ENCODE measurements at regions not wholly inside any gene's neighbourhood (a gene's known extent, or its start where the extent isn't known, plus 50 kb on each side); places are given as distances from the start of the nearest gene placed in this dataset.

DNA sequence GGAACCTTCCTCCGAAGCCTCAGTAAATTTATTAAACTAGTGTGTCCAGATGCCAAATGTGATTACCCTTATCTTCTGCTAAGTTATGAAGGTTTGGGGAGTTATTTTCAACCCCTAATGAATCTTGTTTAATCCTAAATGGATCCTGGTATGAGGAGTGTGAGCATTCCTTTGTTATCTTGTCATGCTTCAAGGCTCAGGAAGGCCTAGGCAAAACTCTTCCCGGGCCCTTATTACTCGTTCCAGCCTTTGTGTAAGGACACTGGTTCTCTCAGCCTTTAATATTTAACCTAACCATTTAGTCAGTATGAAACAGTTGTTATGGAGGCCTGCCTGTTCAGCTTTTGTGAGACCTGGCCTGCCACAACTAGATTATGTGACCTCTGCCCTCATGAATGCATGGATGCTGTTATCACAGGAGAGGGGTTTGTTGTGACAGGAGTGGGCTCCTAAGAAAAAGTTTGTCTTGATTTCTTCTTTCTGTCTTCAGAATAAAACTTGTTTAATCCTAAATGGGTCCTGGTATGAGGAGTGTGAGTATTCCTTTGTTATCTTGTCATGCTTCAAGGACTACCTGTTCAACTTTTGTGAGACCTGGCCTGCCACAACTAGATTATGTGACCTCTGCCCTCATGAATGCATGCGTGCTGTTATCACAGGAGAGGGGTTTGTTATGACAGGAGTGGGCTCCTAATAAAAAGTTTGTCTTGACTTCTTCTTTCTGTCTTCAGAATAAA, 181.7 kb downstream of the SLC39A8 start:
- TF ChIP-seq, protein P1, sequence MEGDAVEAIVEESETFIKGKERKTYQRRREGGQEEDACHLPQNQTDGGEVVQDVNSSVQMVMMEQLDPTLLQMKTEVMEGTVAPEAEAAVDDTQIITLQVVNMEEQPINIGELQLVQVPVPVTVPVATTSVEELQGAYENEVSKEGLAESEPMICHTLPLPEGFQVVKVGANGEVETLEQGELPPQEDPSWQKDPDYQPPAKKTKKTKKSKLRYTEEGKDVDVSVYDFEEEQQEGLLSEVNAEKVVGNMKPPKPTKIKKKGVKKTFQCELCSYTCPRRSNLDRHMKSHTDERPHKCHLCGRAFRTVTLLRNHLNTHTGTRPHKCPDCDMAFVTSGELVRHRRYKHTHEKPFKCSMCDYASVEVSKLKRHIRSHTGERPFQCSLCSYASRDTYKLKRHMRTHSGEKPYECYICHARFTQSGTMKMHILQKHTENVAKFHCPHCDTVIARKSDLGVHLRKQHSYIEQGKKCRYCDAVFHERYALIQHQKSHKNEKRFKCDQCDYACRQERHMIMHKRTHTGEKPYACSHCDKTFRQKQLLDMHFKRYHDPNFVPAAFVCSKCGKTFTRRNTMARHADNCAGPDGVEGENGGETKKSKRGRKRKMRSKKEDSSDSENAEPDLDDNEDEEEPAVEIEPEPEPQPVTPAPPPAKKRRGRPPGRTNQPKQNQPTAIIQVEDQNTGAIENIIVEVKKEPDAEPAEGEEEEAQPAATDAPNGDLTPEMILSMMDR (IDR thresholded peaks at IDR 0.05; ENCODE audit: poor library complexity), result no peak
- no peak for TF ChIP-seq EZH2 (IDR thresholded peaks at IDR 0.05; ENCODE audit: borderline replicate concordance)
- no peak for TF ChIP-seq EZH2phosphoT487 (IDR thresholded peaks at IDR 0.05; ENCODE audit: low read depth, severe bottlenecking, unreplicated experiment)
